ENCODE measurements at regions not wholly inside any gene's neighbourhood (a gene's known extent, or its start where the extent isn't known, plus 50 kb on each side); places are given as distances from the start of the nearest gene placed in this dataset.

GRCh38 chr10:126803394-126803793 lies 101.8 kb upstream of the DOCK1 start (continued):
- TF ChIP-seq ZBTB49 (tag by site-specific recombination; IDR thresholded peaks at IDR 0.05; ENCODE audit: low read depth) (no peak), ZNF544 (tag by site-specific recombination; IDR thresholded peaks at IDR 0.05) (no peak), ZNF175 (tag by site-specific recombination; IDR thresholded peaks at IDR 0.05) (no peak)

GRCh38 chr10:126804396-126804795 lies 100.8 kb upstream of the DOCK1 start:
- no peak for TF ChIP-seq ZNF19 (tag by site-specific recombination; IDR thresholded peaks at IDR 0.05; ENCODE audit: low read depth)
- TF ChIP-seq KLF9 (tag by site-specific recombination; IDR thresholded peaks at IDR 0.05; ENCODE audit: low read depth): no peak
- no peak for TF ChIP-seq ZNF518A (tag by site-specific recombination; conservative IDR thresholded peaks at IDR 0.05; ENCODE audit: low read depth)
- TF ChIP-seq ZNF660 (tag by site-specific recombination; IDR thresholded peaks at IDR 0.05): no peak
- Histone ChIP-seq H3K4me1 (ENCODE audit: control insufficient read depth, insufficient read depth, low read length) (no peaks in the 10 kb centered on the region), H3K9me3 (ENCODE audit: control insufficient read depth, insufficient read depth, low read depth, low read length) (no peaks in the 10 kb centered on the region), H3K4me3 (ENCODE audit: low read depth, low read length) (no peak overlapping the region), H3K36me3 (ENCODE audit: control insufficient read depth in 2 of 2, insufficient read depth in 1 of 2, low read length in 2 of 2) (no peaks in the 10 kb centered on the region), H3K27ac (ENCODE audit: extremely low read depth, low read depth, low read length) (no peak overlapping the region)
- ChIA-PET POLR2A (no interaction called here), CTCF (no interaction called here)

- no peaks in the 10 kb centered on the region for H3K4me1 ChIP-seq (ENCODE audit: control insufficient read depth, insufficient read depth, low read length)
- POLR2A ChIA-PET: no interaction called here
- CTCF ChIA-PET: no interaction called here
- no peak overlapping the region for H3K4me3 ChIP-seq (ENCODE audit: low read depth, low read length)
- no peak overlapping the region for H3K27ac ChIP-seq (ENCODE audit: extremely low read depth, low read depth, low read length)
- TF ChIP-seq ZNF561 (tag by site-specific recombination; IDR thresholded peaks at IDR 0.05; ENCODE audit: borderline replicate concordance) (no peak), ZBTB7A (tag by site-specific recombination; IDR thresholded peaks at IDR 0.05; ENCODE audit: low read depth) (no peak), ZBTB48 (tag by site-specific recombination; IDR thresholded peaks at IDR 0.05) (no peak), ZNF362 (tag by site-specific recombination; IDR thresholded peaks at IDR 0.05) (no peak), ZNF48 (tag by site-specific recombination; IDR thresholded peaks at IDR 0.05) (no peak), ZNF391 (tag by site-specific recombination; IDR thresholded peaks at IDR 0.05; ENCODE audit: borderline replicate concordance, low read depth) (no peak), ZNF639 (tag by site-specific recombination; IDR thresholded peaks at IDR 0.05) (no peak), YY1 (tag by site-specific recombination; IDR thresholded peaks at IDR 0.05) (no peak), ZNF529 (tag by site-specific recombination; IDR thresholded peaks at IDR 0.05; ENCODE audit: insufficient replicate concordance) (no peak), KLF17 (tag by site-specific recombination; IDR thresholded peaks at IDR 0.05) (no peak), ZNF776 (tag by site-specific recombination; IDR thresholded peaks at IDR 0.05; ENCODE audit: borderline replicate concordance) (no peak)
- H3K36me3 ChIP-seq (ENCODE audit: control insufficient read depth in 2 of 2, insufficient read depth in 1 of 2, low read length in 2 of 2): no peaks in the 10 kb centered on the region
- no peaks in the 10 kb centered on the region for H3K9me3 ChIP-seq (ENCODE audit: control insufficient read depth, insufficient read depth, low read depth, low read length)
Measured at GRCh38 chr10:126806498-126806897, 98.7 kb upstream of the DOCK1 start.
